Stimulated activated CD4-positive, alpha-beta T cell treated with anti-CD3 and anti-CD28 coated beads, Interleukin-4, amount 100 ng/mL, for 1 hour (primary cell): ENCODE measurements at regions not wholly inside any gene's neighbourhood (a gene's known extent, or its start where the extent isn't known, plus 50 kb on each side); places are given as distances from the start of the nearest gene placed in this dataset.
"Not testable (repeated sequence)": the region's sequence is repeated elsewhere in the genome, so short reads cannot be mapped to it uniquely, and the experiment has no call there.

Experiments
- DNase-seq: peaks from one replicate; pipeline ENCODE4 v3.0.0-alpha.2; 2020

DNA sequence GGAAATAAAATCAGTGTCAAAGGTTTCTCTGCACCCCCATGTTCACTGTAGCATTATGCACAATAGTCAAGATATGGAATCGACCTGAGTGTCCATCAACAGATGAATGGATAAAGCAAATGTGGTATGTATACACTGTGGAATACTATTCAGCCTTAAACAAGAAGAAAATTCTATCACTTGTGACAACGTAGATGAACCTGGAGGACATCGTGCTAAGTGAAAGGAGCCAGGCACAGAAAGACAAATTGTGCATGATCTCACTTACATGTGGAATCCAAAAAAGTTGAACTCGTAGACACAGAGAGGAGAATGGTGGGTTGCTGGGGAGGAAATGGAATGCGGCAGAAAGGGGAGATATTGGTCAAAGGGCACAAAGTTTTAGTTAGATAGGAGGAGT lies 136.3 kb upstream of the ESR1 start:
- DNase-seq: no peak

DNA sequence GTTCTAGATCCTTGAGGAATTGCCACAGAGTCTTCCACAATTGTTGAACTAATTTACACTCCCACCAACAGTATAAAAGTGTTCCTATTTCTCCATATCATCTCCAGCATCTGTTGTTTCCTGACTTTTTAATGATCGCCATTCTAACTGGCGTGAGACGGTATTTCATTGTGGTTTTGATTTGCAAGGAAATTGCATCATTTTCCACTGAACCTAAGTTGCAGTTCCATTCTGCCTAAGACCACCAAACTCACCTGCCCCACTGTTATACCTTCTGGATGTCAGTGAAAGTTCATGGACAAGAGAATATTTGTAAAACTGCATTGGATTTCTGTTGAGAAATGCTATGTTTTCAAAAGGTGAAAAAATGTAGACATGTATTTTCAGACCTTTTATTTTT lies 132.9 kb upstream of the ESR1 start:
- no peak for DNase-seq

DNA sequence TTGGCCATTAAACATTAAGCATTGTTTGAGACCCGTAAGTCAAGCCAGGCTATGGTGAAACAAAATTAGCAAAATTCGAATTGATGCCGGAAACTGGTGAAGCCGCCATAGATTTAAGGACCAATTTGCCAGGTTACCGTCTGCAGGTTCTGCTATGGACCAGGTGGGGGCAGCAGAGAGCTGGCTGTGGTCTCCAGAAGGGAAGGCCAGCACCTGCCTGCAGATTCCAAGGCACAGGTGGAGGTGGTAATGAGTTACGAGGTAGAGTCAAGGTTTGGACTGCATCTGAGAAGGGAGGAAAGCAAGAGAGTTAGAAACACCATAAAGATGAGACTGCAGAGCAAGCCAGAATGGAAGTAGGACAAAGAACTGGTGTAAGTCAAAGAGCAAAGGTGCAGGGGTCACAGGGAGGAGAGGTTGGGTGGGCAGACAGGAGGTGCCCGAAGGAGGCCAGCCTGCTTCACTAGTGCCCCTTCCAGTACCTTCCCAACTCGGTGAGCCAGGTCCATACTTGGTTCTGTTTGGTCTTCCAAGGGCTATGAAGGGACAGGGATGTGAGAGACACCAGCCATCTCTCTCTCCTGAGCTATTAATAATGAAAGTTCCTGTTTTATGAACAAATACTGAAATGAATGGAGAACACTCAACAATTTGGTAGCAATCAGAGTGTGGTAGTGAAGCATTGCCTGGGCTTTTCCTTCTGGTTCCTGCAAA lies 131.6 kb upstream of the ESR1 start:
- peak; percentile 46 for DNase-seq

DNA sequence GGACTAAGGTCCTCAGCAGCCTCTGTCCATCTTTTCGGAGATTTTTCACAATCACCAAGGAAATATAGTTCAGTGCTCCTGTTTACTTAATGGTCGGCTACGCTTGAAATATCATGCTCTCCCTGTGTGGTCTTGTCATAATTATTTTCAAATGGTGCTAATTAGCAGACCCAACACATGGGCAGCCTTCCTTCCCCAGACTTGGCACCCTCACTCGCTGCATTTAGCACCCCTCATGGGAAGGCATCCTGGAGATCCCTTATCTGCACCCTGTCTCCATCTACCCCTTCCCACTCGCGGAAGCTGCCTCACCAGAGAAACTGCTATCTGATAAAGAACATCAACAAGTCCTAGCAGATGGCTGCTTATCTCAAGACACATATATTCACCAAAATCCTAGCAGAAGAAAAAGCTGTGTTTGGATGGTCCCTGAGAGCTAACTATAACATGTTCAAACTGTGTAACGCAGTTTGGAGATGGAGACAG lies 131.0 kb upstream of the ESR1 start:
- no peak for DNase-seq

DNA sequence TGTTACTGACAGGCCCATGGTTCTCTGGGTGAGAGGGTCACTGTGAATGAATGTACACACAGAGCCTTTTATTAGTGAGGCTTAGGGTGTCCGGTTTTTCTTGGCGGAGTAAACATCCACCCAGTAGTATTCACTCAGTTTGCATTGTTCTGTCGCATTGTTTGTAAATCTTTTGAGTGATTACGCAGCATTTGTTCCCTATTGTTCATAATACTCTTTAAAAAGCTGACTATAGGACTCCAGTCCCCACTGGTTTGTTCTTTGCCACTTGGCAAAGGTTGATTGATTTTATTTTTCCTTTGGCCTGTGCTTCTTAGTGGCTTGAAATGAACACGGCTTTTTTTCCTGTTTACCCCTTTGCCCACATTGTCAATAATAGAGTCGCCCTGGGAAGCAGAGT lies 130.1 kb upstream of the ESR1 start:
- DNase-seq: no peak

DNA sequence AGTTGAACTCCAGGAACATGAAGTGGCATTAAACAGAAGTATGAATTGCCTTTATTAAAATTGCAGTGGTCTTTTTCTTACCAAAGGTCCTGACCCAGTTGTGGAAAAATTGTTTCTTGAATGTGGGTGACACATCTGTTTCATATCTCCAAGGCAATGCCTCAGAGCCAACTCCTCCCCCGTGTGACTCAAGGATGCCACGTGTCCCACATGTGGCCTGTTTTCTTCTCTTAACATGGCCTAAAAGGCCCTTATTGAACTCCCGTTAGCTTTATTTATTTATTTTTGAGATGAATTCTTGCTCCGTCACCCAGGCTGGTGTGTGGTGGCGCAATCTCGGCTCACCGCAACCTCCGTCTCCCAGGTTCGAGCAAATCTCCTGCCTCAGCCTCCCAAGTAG lies 128.4 kb upstream of the ESR1 start:
- peak; percentile 17 for DNase-seq

DNA sequence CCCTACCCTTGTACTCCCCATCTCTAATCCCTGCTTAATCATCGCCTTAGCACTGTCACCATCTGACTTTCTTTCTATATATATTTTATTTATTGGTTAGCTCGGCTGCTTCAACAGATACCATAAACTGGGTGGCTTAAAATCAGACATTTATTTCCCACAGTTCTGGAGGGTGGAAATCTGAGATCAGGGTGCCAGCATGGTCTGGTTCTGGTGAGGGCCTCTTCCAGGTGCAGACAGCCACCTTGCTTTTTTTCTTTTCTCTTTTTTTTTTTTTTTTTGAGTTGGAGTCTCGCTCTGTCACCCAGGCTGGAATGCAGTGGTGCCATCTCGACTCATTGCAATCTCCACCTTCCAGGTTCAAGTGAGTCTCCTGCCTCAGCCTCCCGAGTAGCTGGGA lies 127.5 kb upstream of the ESR1 start:
- no peak for DNase-seq

DNA sequence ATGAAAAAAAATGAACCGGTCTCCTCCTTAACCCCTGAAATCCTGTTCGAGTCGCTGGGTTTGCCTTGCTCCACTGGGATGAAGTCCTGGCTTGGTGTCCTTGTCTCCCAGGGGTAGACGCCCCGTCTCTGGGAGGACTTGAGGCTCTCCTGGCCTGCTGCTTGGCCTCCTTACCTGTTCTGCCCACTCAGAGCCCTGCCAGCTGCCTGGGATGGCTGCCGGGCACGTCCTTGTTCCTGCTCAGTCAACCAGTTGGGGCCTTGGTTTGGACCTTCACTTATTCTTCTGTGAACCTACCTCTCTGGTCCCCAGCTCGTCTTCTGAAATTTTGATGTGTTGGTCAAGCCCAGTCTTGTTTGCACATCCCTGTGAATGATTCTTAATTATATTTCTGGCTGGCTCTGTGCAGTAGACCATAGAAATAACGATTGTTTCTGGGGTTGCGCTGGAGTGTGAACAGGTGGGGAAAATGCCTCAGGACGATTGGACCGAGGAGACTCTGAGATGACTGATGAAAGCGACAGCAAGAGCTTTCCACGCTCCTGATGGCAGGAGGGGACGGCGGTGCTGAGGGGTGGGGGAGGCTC lies 126.5 kb upstream of the ESR1 start:
- no peak for DNase-seq

DNA sequence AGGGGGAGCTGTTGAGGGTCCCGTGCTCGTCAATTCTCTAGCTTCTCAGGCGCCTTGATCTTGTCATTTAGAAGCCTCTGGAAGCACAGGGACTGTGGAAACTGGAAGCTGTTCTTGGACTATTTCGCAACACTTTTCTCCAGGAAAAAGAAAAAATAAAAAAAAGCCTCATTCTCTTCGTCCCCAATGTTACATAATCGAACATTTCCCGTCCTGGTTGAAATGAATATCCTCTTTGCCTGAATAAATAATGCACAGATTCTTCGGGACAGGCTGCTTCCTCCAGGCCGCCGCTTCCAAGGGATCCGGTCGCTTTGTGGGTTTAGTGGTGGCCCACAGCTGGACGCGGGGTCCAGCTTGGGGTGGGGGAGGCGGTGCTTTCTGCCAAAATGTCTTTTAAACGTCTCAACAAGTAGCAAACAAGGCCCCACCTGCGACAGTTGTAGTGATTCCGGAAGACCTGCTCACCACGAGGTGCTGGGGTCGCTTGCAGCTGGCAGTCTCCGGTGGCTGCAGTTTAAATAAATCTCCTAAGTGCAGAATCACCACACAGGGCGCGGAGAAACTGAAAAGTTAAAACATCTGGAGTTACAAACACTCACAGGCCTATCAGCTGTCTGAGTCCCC lies 125.9 kb upstream of the ESR1 start:
- no peak for DNase-seq

DNA sequence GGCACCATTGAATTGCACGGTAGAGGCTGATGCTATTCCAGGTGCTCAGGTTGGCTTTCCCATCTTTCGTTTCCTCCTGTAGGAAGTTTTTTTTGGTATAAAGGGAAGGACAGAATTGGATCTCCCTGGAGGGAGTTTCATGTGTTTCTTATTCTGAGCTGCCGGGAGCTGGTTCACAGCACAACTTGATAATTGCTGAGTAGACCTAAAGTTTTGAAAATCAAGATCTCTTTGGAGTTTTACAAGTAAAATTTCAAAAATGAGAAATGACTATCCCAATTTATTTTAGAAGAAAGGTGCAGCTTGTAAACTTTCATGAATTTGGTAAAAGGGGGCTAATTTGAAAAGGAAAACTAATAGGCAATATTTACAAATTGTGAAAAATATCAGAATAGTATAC lies 125.2 kb upstream of the ESR1 start:
- no peak for DNase-seq

DNA sequence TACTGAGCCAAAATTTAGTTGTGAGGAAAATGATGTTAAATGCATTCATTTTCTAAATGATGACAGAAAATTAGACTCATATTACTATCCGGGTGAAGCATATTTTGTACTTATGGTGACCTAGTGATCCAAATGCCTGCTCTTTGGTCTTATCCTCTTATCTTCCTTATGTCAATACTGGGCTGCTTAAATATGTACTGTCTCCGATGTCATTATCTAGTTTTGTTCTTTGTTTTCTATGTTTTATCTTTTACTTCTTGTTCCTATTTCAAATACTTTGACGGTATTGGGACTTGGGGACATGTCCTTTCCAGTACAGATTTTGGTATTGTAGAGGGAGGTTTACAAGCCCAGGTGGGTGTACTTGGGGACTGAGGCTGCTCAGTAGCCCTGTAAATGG lies 124.6 kb upstream of the ESR1 start:
- DNase-seq: no peak

DNA sequence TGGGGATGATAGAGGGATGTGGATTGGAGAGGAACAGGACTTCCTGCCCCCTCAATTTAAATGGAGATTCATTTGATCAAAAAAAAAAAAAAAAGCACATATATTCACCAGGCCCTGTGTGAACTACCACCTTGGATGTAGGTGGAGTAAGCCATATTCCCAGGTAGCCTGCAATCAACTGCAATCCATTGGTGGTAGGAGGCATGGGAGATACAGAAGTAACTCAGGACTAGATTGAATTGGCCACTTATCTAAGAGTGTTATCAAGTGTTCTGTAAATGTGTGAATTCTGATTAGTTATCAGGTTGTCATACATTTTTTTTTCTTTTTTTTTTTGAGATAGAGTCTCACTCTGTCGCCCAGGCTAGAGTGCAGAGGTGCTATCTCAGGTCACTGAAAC lies 124.1 kb upstream of the ESR1 start:
- DNase-seq: no peak

DNA sequence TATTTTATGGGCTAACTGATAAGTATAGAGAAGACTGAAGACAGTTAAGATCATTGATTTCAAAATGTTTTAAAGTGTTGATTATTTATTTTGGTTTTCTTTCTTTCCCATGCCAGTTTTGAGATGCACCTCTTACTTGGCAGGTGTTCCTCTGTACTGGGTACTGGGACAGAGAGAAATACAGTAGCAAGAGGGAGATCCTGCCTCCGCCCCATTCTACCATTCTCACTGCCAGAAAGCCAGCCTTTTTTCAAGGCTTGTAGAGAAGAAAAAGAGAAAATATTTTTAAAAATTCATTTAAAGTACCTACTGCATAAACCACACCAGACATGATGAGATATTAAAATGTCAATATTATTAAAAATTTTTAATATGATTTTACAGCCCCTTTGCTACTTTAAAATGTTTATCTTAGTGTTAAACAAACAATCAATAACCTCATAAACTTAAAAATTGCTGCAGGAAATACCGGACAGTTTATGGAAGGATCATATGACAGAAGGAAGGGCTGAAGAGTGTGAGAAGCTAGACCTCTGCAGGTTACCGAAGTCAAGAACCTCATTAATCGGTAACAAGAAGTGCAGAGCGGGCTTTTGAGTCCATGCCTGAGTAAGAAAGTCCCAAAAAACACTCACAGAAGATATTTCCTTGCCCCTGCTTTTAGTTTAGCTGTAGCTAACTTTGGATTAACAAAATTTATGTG lies 117.8 kb upstream of the ESR1 start:
- no peak for DNase-seq

DNA sequence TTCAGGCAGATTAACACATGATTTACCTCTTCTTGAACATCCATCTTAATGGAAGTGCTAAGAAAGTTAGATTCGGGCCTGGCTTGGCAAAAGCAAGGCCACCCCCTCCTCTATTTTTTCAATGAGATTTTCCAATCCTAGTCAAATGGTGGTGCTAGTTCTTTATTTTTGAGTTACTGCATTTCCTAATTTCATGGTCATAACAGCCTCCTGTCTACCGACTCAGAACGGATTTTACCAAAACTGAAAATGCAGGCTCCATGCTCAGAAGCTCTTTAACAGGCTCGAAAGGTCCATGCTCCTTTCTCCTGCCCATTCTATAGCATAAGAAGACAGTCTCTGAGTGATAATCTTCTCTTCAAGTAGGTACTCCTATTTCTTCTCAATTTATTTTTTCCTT lies 117.2 kb upstream of the ESR1 start:
- no peak for DNase-seq

DNA sequence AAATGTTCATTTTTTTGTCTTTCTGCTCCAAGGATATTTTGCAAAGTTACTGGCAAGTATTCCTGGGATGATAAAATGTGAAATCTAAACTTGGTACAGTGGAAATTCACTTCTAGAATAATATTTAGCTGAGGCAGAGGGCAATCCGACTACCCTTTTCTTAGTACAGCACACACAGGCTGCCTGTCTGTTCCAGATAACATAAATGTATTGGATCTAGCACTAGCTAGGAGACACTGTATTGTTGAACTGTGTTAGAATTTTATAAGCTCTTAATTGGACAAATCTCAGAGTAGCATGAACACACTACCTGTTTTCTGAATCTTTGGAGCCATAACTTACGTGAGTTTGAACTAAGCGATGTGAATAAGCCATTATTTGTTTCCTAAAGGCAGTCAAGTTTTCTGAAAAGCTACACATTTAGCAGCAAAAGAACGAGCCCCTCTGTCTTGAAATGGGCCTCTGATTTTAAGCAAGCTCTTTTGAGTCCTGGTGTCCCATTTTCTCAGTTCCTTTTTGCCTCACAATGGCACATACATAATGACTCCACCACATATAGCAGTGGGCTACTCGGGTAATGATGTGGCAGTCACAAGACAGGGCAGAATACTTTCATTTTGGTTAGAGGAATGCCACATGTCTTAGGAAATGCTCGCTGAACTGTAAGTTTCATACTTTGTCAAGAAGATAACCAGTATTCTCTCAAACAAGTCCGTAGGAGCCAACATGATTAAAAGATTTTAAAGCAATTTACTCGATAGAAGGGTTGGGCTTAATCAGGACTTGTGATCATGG lies 116.5 kb upstream of the ESR1 start:
- DNase-seq: no peak

DNA sequence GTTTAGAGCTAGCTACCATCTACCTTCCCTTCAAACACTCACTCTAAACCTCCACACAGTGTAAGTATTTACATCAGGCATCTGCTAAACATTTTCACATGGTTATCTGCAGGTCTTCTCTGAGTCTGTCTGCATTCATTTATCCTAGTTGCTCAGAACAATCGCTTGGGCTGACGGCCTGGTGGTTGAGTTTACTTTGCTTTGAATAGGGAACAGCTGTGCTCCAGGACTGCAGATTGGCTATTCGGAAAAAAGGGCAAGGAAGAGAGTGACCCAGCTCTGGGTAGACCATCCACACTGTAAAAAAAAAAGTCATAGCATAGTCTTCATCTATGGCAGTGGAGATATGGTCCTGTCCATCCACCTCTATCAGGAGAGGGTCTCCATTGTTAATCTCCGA lies 115.3 kb upstream of the ESR1 start:
- DNase-seq: no peak

DNA sequence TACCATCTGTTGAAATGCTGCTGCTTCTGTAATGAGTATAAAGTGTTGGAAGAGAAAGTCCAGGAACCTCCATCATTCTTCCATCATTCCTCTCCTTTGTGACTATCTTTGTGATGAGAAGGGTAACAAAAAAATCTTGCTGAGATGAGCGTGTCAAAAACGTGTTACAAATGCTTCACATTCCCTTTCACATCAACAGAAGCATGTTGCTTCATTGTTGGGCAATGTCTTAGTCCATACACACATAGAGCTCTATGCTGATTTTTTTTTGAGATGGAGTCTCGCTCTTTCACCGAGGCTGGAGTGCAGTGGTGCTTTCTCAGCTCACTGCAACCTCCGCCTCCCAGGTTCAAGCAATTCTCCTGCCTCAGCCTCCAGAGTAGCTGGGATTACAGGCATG lies 114.1 kb upstream of the ESR1 start:
- DNase-seq: no peak

DNA sequence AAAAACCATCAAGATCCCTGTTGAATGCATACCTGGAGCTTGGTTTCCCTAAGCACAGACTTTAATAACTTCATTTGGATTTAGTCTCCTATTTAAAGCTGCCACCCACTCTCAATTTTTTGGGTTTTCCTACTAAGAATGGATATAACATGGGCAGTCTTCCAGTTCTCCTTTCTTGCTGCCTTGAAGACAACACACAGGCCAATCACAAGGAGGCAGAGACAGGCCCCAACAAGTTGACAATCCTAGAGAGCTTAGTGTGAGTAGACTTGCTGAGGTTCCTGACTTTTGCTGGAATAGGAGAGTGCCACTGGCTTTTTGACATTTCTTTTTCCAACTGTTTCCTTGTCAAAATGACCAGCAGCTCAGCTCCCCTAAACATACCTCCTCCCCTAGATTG lies 112.3 kb upstream of the ESR1 start:
- DNase-seq: no peak

DNA sequence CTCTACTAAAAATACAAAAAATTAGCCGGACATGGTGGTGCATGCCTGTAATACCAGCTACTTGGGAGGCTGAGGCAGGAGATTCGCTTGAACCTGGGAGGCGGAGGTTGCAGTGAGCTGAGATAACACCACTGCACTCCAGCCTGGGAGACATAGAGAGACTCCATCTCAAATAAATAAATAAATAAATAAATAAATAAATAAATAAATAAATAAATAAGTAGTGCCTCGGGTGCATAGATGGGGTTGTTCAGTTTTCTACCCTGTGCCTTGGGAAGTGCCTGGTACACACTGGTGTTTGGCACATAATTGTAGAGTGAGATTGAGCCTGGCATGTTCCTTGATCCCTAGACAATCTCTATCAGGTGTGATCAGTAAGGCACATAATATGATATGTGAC lies 111.2 kb upstream of the ESR1 start:
- DNase-seq: not testable (repeated sequence)

DNA sequence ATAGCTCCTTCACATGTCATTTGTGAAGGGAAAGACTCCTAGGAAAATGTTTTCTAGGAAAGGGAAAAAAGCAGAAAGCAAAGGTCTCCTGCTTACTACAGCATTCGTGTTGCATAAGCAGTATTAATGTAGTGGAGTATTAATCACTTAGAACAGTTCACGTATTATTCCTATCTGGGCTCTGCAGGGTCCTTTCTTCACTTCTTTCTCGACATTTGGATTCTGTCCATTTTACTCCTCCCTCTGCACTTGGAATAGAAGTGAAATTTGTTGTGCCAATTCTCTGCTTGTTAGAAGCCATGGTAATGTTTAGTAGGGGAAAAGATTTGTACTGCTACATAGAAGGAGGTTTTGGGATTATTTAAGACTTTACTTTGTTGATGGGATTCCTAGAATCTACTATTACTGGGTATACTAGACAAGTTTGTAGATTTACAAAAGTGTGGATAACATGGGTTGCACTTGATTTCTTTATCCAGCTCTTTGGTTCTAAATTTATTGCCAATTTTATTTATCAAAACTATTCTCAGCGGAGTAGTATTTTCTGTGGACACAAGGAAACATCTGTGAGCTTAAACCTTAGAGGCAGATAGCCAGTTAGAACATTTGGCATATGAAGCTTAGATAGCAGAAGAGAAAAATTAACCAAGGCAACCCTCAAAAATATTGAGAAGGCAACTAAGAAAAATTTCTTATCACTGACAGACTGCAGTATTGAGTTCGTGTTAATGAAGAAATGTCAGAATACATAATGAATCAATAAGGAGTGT lies 108.4 kb upstream of the ESR1 start:
- DNase-seq: no peak

DNA sequence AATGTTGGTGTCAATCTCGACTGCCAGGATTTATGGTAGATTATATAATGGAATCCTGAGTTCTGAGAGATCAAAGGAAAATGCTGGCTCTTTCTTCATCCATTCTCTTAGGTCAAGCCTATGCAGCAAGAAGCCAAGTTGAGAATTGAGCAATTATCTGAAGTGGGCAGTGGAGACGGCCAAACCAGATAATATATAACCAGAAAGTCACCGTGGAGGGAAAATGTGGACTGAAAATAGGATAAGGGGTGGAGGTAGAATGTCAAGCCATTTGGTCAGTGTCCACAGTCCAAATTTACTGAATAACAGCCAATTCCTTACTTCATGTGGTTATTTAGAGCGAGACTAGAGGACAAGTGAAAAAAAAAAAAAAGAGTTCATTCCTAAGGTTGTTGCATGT lies 107.8 kb upstream of the ESR1 start:
- DNase-seq: no peak

DNA sequence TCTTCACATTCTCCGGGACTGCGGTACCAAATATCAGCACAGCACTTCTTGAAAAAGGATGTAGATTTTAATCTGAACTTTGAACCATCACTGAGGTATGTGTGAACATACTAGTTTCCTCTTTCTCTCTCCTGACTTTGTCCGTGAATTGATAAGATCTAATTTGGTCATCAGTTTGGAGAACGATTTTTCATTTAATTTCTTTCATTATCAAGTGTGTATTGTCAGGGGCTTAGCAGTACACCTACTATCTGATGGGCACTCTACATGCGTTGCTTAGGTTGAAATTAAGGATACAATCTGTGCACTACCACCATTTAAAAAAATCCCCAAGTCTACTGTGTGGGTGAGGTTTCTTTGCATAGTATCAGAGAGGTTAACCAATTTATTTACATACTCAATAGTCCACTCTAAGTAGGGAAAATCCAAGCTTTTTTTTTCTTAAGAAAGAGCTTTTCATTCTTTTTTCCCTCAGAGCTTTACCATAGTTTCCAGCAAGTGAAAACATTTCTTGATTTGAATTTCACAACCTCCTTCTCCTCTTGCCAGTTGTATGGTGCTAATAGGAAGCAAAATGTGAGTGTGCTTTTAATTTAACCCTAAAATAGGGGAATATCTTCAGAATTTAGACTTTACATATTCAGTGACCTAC lies 105.4 kb upstream of the ESR1 start:
- DNase-seq: no peak
